GM12801 (cell line): ENCODE measurements at regions not wholly inside any gene's neighbourhood (a gene's known extent, or its start where the extent isn't known, plus 50 kb on each side); places are given as distances from the start of the nearest gene placed in this dataset.

Experiments
- TF ChIP-seq, protein P1 (sequence below): IDR thresholded peaks from one replicate; pipeline ENCODE4 v1.5.1; 2011; ENCODE audit warnings: control low read depth; ENCODE audit not compliant: insufficient read length; ENCODE audit errors: extremely low read depth

DNA sequence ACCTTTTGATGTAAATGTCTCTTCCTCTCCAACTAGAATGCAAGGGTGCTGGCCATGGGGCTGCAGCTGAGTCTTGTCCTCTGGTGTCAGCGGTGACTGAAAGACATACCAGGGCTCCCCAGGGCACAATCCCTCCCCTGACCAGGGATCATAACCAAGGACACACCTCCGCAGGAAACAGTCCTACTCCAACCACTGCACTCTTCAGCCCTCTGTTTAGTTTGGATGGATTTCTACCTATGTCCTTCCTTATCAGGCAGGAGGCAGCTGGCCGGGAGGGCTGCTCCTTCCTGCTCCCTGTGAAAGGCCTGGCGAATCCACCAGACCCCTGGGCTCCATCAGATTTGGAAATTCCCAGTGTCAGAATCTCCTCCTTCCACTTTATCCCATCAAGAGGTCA lies 185.2 kb upstream of the ID2 start:
- TF ChIP-seq, protein P1, sequence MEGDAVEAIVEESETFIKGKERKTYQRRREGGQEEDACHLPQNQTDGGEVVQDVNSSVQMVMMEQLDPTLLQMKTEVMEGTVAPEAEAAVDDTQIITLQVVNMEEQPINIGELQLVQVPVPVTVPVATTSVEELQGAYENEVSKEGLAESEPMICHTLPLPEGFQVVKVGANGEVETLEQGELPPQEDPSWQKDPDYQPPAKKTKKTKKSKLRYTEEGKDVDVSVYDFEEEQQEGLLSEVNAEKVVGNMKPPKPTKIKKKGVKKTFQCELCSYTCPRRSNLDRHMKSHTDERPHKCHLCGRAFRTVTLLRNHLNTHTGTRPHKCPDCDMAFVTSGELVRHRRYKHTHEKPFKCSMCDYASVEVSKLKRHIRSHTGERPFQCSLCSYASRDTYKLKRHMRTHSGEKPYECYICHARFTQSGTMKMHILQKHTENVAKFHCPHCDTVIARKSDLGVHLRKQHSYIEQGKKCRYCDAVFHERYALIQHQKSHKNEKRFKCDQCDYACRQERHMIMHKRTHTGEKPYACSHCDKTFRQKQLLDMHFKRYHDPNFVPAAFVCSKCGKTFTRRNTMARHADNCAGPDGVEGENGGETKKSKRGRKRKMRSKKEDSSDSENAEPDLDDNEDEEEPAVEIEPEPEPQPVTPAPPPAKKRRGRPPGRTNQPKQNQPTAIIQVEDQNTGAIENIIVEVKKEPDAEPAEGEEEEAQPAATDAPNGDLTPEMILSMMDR = no peak

DNA sequence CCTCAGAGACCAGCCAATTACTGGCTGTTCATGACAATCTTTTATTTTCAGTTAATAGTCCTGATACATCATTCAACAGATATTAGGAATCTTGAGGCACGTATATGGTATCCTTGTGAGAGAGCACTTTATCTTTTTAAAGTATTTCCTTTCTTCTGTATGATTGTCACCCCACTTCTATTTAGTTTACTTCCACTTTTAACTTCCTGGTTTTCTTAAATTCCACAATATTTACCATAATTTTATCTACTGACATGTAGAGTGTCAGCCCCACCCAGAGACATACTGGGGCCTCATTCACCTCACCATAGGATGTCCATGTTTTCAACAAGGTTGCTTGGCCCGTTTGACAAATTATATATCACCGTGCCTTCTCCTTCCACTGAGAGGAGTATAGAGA lies 182.9 kb upstream of the ID2 start:
- TF ChIP-seq, protein P1 = no peak

DNA sequence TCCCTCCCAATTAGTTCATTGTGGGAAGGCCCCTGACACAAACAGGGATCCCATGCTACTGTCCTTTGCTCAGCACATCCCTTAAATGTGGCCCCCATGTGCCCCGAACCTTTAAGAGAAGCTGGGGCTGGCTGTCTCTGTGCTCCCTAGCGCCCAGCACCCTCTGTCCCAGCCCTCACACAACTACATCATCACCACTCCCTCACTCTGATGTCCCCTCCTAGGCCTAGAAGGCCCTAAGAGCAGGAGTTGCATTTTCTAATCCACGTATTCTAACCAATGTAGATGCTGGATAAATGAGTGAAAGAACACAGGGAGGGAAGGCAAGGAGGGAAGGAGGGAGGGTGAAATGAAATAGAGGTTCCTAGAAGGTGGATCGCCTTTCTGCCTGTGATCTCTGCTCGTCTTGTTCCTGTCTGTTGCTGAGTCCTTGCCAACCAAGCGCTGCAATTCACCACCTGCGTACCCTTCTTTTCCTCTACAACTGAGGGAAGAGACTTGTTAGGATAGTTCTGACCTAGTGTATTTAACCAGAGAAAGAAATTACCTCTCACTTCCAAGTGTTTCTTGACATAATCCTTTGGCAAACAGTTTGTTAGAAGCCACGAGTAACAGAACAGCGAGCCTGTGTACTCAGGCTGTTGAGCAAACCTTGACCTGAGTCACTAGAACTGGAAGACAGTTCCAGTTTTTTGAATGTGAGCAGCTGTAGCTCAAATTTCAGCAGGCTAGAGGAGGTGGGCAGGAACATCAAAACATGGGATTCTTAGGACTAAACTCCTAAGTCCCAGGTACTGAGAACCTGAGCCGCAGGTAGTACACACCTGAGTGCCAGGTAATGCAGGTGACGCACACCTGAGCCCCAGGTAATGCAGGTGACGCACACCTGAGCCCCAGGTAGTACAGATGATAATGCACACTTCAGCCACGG lies 181.5 kb upstream of the ID2 start:
- TF ChIP-seq, protein P1 = no peak

DNA sequence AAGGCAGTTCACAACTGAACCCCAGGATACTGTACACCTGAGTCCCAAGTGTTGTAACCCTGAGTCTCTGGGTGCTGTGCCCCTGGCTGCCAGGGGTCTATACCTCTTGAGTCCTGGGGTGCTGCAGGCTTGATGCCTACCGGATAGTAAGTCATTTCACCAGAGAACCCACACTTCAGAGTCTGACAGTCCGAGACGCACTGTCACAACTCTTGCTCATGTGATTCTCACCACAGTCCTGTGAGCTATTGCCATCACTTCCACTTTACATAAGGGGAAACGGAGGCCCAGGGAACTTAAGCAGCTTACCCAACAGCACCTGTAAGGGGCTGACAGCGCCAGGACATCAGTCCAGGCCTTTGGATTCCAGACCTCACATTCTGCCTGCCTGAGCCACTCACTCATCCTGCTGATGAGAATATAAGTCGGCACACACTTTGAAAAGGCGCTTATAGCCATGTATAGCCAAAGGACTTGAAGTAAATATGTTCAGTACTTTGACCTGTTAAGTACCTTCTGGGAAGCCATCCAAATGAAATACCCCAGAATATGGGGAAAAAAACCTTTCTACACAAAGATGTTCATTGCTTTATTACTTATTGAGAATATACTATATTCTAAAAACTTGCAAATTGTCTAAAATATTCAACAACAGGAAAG lies 180.7 kb upstream of the ID2 start:
- TF ChIP-seq, protein P1 = no peak

DNA sequence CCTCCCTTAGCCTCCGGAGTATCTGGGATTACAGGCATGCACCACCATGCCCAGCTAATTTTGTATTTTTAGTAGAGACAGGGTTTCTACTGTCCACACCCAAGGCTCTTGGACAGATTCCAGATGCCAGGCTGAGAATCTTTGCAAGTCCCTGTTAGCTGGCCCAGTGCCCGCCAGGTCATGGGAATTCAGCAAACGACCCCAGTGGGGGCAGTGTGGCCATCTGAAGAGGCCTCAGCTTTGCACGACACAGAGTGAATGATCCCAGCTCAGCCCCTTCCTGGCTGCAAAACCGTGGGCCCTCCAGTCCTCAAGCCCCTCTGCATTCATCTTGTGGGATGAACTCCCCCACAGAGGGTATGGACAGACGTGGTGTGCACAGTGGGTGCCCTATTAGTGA lies 179.5 kb upstream of the ID2 start:
- TF ChIP-seq, protein P1 = no peak

DNA sequence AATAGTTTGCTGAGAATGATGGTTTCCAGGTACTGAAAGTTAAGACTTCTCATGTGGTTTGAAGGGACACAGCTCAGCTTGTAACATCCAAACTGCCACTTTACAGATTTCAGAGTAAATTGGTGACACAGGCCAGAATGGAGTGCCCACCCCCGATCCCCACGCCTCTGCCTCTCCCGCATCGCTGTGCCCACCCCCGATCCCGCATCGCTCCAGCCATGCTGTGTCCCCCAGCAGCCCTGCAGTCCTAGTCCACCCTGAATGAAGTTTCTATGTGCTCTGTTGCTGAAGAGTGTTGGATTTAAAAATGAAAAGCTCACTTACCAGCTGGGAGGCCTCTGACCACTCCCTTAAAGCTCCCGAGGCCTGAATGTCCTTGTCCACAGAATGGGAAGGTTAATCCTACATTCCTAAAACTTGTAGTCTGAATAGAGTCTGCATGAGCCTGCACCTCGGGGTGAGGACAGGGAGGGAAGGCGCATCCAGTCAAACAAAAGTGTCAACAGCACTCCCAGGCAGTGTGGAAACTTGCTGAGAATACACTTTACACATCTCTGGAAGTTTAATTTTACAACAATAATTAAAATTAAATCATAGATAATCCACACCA lies 176.4 kb upstream of the ID2 start:
- TF ChIP-seq, protein P1 = no peak

DNA sequence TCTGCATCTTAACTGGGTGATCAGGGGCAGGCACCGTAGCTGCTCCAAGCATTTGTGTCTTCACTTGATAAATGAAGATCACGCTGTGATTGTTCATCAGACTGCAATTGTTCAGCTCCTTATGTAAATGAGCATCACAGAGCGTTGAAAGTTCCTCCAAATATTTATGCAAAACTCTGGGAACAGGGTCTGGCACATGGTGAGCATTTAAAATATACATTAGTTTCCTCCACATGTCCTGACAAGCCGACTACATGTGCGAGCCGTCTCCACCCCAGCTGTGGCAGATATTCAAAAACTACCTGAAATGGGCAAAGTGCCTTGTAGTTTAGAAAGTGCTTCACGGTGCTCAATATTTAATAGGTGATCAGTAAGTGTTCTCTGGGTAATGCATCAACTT lies 175.1 kb upstream of the ID2 start:
- TF ChIP-seq, protein P1 = no peak
